Immature natural killer cell (primary cell): ENCODE measurements at regions not wholly inside any gene's neighbourhood (a gene's known extent, or its start where the extent isn't known, plus 50 kb on each side); places are given as distances from the start of the nearest gene placed in this dataset.
A peak's percentile ranks its signal among the peaks of the same experiment; 100 is the strongest.
"Not testable (repeated sequence)": the region's sequence is repeated elsewhere in the genome, so short reads cannot be mapped to it uniquely, and the experiment has no call there.

Experiments
- DNase-seq, 3 donors: peaks; one replicate each; pipeline ENCODE4 v3.0.0; 2022; ENCODE audit warnings: mixed read lengths in 1 of 3
- H3K27ac Mint-ChIP-seq, 6 donors: one replicate each; pipeline ENCODE4 v1.8.0; 2020; ENCODE audit warnings: mixed read lengths in 6 of 6, mild to moderate bottlenecking in 5 of 6, inconsistent platforms in 4 of 6, moderate library complexity in 3 of 6
- H3K27me3 Mint-ChIP-seq, 3 donors: one replicate each; pipeline ENCODE4 v1.8.0; 2020 to 2021; ENCODE audit warnings: low read depth in 3 of 3, mild to moderate bottlenecking in 3 of 3, mixed read lengths in 3 of 3, moderate library complexity in 3 of 3, inconsistent platforms in 1 of 3
- H3K36me3 Mint-ChIP-seq, 3 donors: one replicate each; pipeline ENCODE4 v1.8.0; 2020; ENCODE audit warnings: mixed read lengths in 3 of 3, inconsistent platforms in 2 of 3, mild to moderate bottlenecking in 2 of 3
- H3K4me1 Mint-ChIP-seq, 2 donors: one replicate each; pipeline ENCODE4 v1.8.0; 2020; ENCODE audit warnings: inconsistent platforms in 2 of 2, mild to moderate bottlenecking in 2 of 2, mixed read lengths in 2 of 2, moderate library complexity in 1 of 2
- H3K4me3 Mint-ChIP-seq, 5 donors: one replicate each; pipeline ENCODE4 v1.8.0; 2020; ENCODE audit warnings: mild to moderate bottlenecking in 5 of 5, mixed read lengths in 5 of 5, inconsistent platforms in 3 of 5, moderate library complexity in 3 of 5
- H3K9me3 Mint-ChIP-seq, 6 donors: one replicate each; pipeline ENCODE4 v1.8.0; 2020; ENCODE audit warnings: mild to moderate bottlenecking in 6 of 6, mixed read lengths in 6 of 6, inconsistent platforms in 4 of 6, moderate library complexity in 3 of 6

- not testable (repeated sequence) for H3K36me3 Mint-ChIP-seq, H3K27ac Mint-ChIP-seq, DNase-seq, H3K4me3 Mint-ChIP-seq, H3K4me1 Mint-ChIP-seq, H3K9me3 Mint-ChIP-seq
- H3K27me3 Mint-ChIP-seq, result peaks cover 0 to 12% (median 0%) of the 10 kb centered on the region in 3 donors
These were observed 110.5 kb downstream of the ART5 start for GRCh38 chr11:3531280-3531679.

GRCh38 chr11:3523567-3523966 lies 118.2 kb downstream of the ART5 start:
- H3K4me3 Mint-ChIP-seq, H3K27me3 Mint-ChIP-seq, H3K27ac Mint-ChIP-seq, H3K4me1 Mint-ChIP-seq, DNase-seq, H3K36me3 Mint-ChIP-seq: not testable (repeated sequence)
- H3K9me3 Mint-ChIP-seq, result peaks cover 2 to 13% (median 5%) of the 10 kb centered on the region in 6 donors

- H3K4me3 Mint-ChIP-seq, H3K27ac Mint-ChIP-seq, DNase-seq, H3K4me1 Mint-ChIP-seq, H3K36me3 Mint-ChIP-seq, H3K27me3 Mint-ChIP-seq: not testable (repeated sequence)
- H3K9me3 Mint-ChIP-seq, result peaks cover 2 to 13% (median 5%) of the 10 kb centered on the region in 6 donors
These were observed 120.9 kb downstream of the ART5 start for GRCh38 chr11:3520905-3521304.

- not testable (repeated sequence) for H3K4me1 Mint-ChIP-seq, DNase-seq, H3K36me3 Mint-ChIP-seq, H3K4me3 Mint-ChIP-seq, H3K27me3 Mint-ChIP-seq, H3K27ac Mint-ChIP-seq
- peaks cover 2 to 13% (median 5%) of the 10 kb centered on the region in 6 donors for H3K9me3 Mint-ChIP-seq
These were observed 122.0 kb downstream of the ART5 start for GRCh38 chr11:3519841-3520240.

- not testable (repeated sequence) for DNase-seq, H3K4me3 Mint-ChIP-seq, H3K27me3 Mint-ChIP-seq, H3K36me3 Mint-ChIP-seq, H3K4me1 Mint-ChIP-seq, H3K27ac Mint-ChIP-seq
- peaks cover 2 to 13% (median 5%) of the 10 kb centered on the region in 6 donors for H3K9me3 Mint-ChIP-seq
These were observed 124.7 kb downstream of the ART5 start for GRCh38 chr11:3516934-3517567.

GRCh38 chr11:3516345-3516933 lies 125.4 kb downstream of the ART5 start:
- not testable (repeated sequence) for DNase-seq, H3K27me3 Mint-ChIP-seq, H3K4me3 Mint-ChIP-seq, H3K4me1 Mint-ChIP-seq, H3K36me3 Mint-ChIP-seq, H3K27ac Mint-ChIP-seq
- H3K9me3 Mint-ChIP-seq, result peaks cover 2 to 13% (median 5%) of the 10 kb centered on the region in 6 donors

GRCh38 chr11:3514635-3515424 lies 127.0 kb downstream of the ART5 start:
- not testable (repeated sequence) for H3K9me3 Mint-ChIP-seq, H3K27me3 Mint-ChIP-seq, H3K27ac Mint-ChIP-seq, H3K4me3 Mint-ChIP-seq, H3K4me1 Mint-ChIP-seq, H3K36me3 Mint-ChIP-seq, DNase-seq

GRCh38 chr11:3513311-3513710 lies 128.5 kb downstream of the ART5 start:
- not testable (repeated sequence) for H3K9me3 Mint-ChIP-seq, DNase-seq, H3K4me3 Mint-ChIP-seq

GRCh38 chr11:3512751-3513150 lies 129.0 kb downstream of the ART5 start:
- H3K9me3 Mint-ChIP-seq, H3K27me3 Mint-ChIP-seq, H3K4me3 Mint-ChIP-seq, H3K4me1 Mint-ChIP-seq, DNase-seq, H3K36me3 Mint-ChIP-seq, H3K27ac Mint-ChIP-seq: not testable (repeated sequence)

More at GRCh38 chr11:3513311-3513710, 128.5 kb downstream of the ART5 start:
- not testable (repeated sequence) for H3K27ac Mint-ChIP-seq, H3K27me3 Mint-ChIP-seq, H3K4me1 Mint-ChIP-seq, H3K36me3 Mint-ChIP-seq

- not testable (repeated sequence) for H3K27ac Mint-ChIP-seq, H3K27me3 Mint-ChIP-seq, H3K9me3 Mint-ChIP-seq, H3K36me3 Mint-ChIP-seq, H3K4me3 Mint-ChIP-seq, H3K4me1 Mint-ChIP-seq
- DNase-seq, result peak in 1 of 3 donors; percentile 2
These were observed 129.6 kb downstream of the ART5 start for GRCh38 chr11:3512133-3512703.

GRCh38 chr11:3511416-3512132 lies 130.2 kb downstream of the ART5 start:
- H3K4me1 Mint-ChIP-seq, H3K4me3 Mint-ChIP-seq, H3K36me3 Mint-ChIP-seq, DNase-seq, H3K27me3 Mint-ChIP-seq, H3K9me3 Mint-ChIP-seq: not testable (repeated sequence)
- peak overlapping the region in 1 of 6 donors; percentile 6 for H3K27ac Mint-ChIP-seq

- not testable (repeated sequence) for H3K4me1 Mint-ChIP-seq, H3K9me3 Mint-ChIP-seq, H3K27ac Mint-ChIP-seq, H3K36me3 Mint-ChIP-seq, H3K4me3 Mint-ChIP-seq, H3K27me3 Mint-ChIP-seq, DNase-seq
These were observed 130.6 kb upstream of the ZNF195 start for GRCh38 chr11:3509563-3509962.

- H3K4me3 Mint-ChIP-seq, H3K9me3 Mint-ChIP-seq, H3K36me3 Mint-ChIP-seq, H3K27ac Mint-ChIP-seq, DNase-seq, H3K4me1 Mint-ChIP-seq, H3K27me3 Mint-ChIP-seq: not testable (repeated sequence)
These were observed 120.3 kb upstream of the ZNF195 start for GRCh38 chr11:3499198-3499597.

- not testable (repeated sequence) for DNase-seq, H3K27me3 Mint-ChIP-seq, H3K27ac Mint-ChIP-seq, H3K36me3 Mint-ChIP-seq, H3K4me1 Mint-ChIP-seq, H3K9me3 Mint-ChIP-seq, H3K4me3 Mint-ChIP-seq
These were observed 119.4 kb upstream of the ZNF195 start for GRCh38 chr11:3498356-3498755.
